LNCaP clone FGC (cell line): ENCODE measurements at regions not wholly inside any gene's neighbourhood (a gene's known extent, or its start where the extent isn't known, plus 50 kb on each side); places are given as distances from the start of the nearest gene placed in this dataset.

Experiments
- DNase-seq: peaks from one replicate; pipeline ENCODE4 v3.0.0-alpha.2; 2011; ENCODE audit warnings: low read depth
- H3K4me3 ChIP-seq: 2 replicates; pipeline ENCODE4 v1.5.1; 2011; ENCODE audit warnings: mild to moderate bottlenecking, low read depth, low read length, control low read depth
- CTCF ChIP-seq: IDR thresholded peaks from 2 replicates; pipeline ENCODE4 v1.5.1; 2012; ENCODE audit warnings: mild to moderate bottlenecking; ENCODE audit not compliant: control insufficient read depth, insufficient read depth; ENCODE audit errors: extremely low read depth

- DNase-seq = no peak
Measured at GRCh38 chr10:109450702-109451101, 472.6 kb downstream of the XPNPEP1 start.

GRCh38 chr10:109433434-109433833 is 489.9 kb downstream of the XPNPEP1 start:
- no peak overlapping the region for H3K4me3 ChIP-seq
- TF ChIP-seq CTCF = no peak
- no peak for DNase-seq

More at GRCh38 chr10:109450702-109451101, 472.6 kb downstream of the XPNPEP1 start:
- H3K4me3 ChIP-seq = no peak overlapping the region
- no peak for TF ChIP-seq CTCF

GRCh38 chr10:109432281-109432680 is 491.0 kb downstream of the XPNPEP1 start:
- H3K4me3 ChIP-seq = no peak overlapping the region
- no peak for DNase-seq
- no peak for TF ChIP-seq CTCF

GRCh38 chr10:109430799-109431198 is 492.5 kb downstream of the XPNPEP1 start:
- TF ChIP-seq CTCF = no peak
- no peak for DNase-seq
- no peak overlapping the region for H3K4me3 ChIP-seq

GRCh38 chr10:109430043-109430760 is 493.1 kb downstream of the XPNPEP1 start:
- no peak overlapping the region for H3K4me3 ChIP-seq
- DNase-seq = no peak
- TF ChIP-seq CTCF = no peak

GRCh38 chr10:109428775-109429491 is 494.4 kb downstream of the XPNPEP1 start:
- no peak overlapping the region for H3K4me3 ChIP-seq
- no peak for DNase-seq
- TF ChIP-seq CTCF = no peak

- TF ChIP-seq CTCF = 0 out of 2 replicates have a peak, but pooled peaks have one; percentile 6
- no peak overlapping the region for H3K4me3 ChIP-seq
- no peak for DNase-seq
Measured at GRCh38 chr10:109427411-109427810, 495.9 kb downstream of the XPNPEP1 start.
